H1 (cell line): ENCODE measurements at regions not wholly inside any gene's neighbourhood (a gene's known extent, or its start where the extent isn't known, plus 50 kb on each side); places are given as distances from the start of the nearest gene placed in this dataset.

ENCODE experiments used
- CTCF ChIA-PET: fragments of 300-600 bp; sonication (Branson Sonifier 250); formaldehyde crosslinking; loops from one replicate; lab custom pipeline; 2021; ENCODE audit not compliant: partially characterized antibody; lab: Charles Lee
- POLR2A ChIA-PET: fragments of 300-600 bp; sonication (Branson Sonifier 250); formaldehyde crosslinking; loops from one replicate; lab custom pipeline; 2021; ENCODE audit warnings: inconsistent platforms; ENCODE audit not compliant: partially characterized antibody; lab: Charles Lee
- DNase-seq, 2 experiments: peaks; one replicate each; pipeline versions ENCODE4 v3.0.0 to v3.0.0-alpha.2; 2010 to 2022; ENCODE audit warnings: low spot score in 2 of 2, low read depth in 1 of 2, mixed read lengths in 1 of 2
- FAIRE-seq: peaks from 2 replicates; lab custom pipeline; 2011; peaks lifted over from hg19 to GRCh38; lab: Jason Lieb, UNC
- H2AFZ ChIP-seq: 2 replicates; pipeline ENCODE4 v1.8.1; 2012; ENCODE audit warnings: low read length, inconsistent platforms
- H2AK5ac ChIP-seq: 2 replicates; pipeline ENCODE4 v1.6.1; 2013; ENCODE audit warnings: low read depth, low read length
- H2BK120ac ChIP-seq: replicated peaks from 2 replicates; pipeline ENCODE3; 2013; ENCODE audit warnings: low read depth, low read length, inconsistent platforms
- H2BK12ac ChIP-seq: 2 replicates; pipeline ENCODE4 v1.6.1; 2013; ENCODE audit warnings: low read depth, low read length
- H2BK15ac ChIP-seq: 2 replicates; pipeline ENCODE4 v1.6.1; 2013; ENCODE audit warnings: low read length
- H2BK20ac ChIP-seq: 2 replicates; pipeline ENCODE4 v1.6.1; 2013; ENCODE audit warnings: low read length
- H2BK5ac ChIP-seq: 2 replicates; pipeline ENCODE4 v1.6.1; 2013; ENCODE audit warnings: low read depth, low read length
- H3K14ac ChIP-seq: 2 replicates; pipeline ENCODE4 v1.6.1; 2013; ENCODE audit warnings: inconsistent platforms; ENCODE audit not compliant: insufficient read length
- H3K18ac ChIP-seq: 2 replicates; pipeline ENCODE4 v1.6.1; 2013; ENCODE audit warnings: low read length; ENCODE audit errors: extremely low read depth
- H3K23ac ChIP-seq: 2 replicates; pipeline ENCODE4 v1.6.1; 2013; ENCODE audit warnings: inconsistent platforms; ENCODE audit not compliant: insufficient read length
- H3K23me2 ChIP-seq: 2 replicates; pipeline ENCODE4 v1.6.1; 2013; ENCODE audit warnings: low read depth, low read length
- H3K27ac ChIP-seq: 2 replicates; pipeline ENCODE4 v1.6.1; 2011; ENCODE audit warnings: low read depth, low read length, inconsistent platforms
- H3K27me3 ChIP-seq, 4 experiments: replicated peaks in 1 of 4; 1 replicate in 1 of 4; 2 replicates in 3 of 4; pipeline versions ENCODE4 v1.6.1 to v1.8.1; 2011 to 2013; ENCODE audit warnings: low read length in 3 of 4, mild to moderate bottlenecking in 3 of 4, inconsistent platforms in 2 of 4, mixed read lengths in 2 of 4, moderate library complexity in 1 of 4; ENCODE audit not compliant: control insufficient read depth in 3 of 4, insufficient read depth in 3 of 4; ENCODE audit errors: extremely low read depth in 1 of 4
- H3K36me3 ChIP-seq, 4 experiments: 2 replicates each; pipeline versions ENCODE4 v1.6.1 to v1.8.1; 2011 to 2013; ENCODE audit warnings: mild to moderate bottlenecking in 4 of 4, low read length in 3 of 4, moderate library complexity in 2 of 4, control low read depth in 1 of 4, inconsistent platforms in 1 of 4; ENCODE audit not compliant: insufficient read depth in 4 of 4, control insufficient read depth in 2 of 4
- H3K4ac ChIP-seq: replicated peaks from 2 replicates; pipeline ENCODE3; 2013; ENCODE audit warnings: low read length, low read depth, mixed read lengths, inconsistent platforms; ENCODE audit not compliant: insufficient read length
- H3K4me1 ChIP-seq, 4 experiments: replicated peaks in 1 of 4; 1 replicate in 1 of 4; 2 replicates in 3 of 4; pipeline versions ENCODE4 v1.6.1 to v1.8.1; 2011 to 2013; ENCODE audit warnings: low read length in 3 of 4, inconsistent platforms in 2 of 4, mixed read lengths in 1 of 4; ENCODE audit not compliant: insufficient read depth in 4 of 4, control insufficient read depth in 3 of 4
- H3K4me2 ChIP-seq, 2 experiments: 2 replicates each; pipeline versions ENCODE4 v1.6.1 to v1.8.1; 2011 to 2013; ENCODE audit warnings: low read depth in 2 of 2, low read length in 2 of 2, control low read depth in 1 of 2, inconsistent platforms in 1 of 2, mild to moderate bottlenecking in 1 of 2; ENCODE audit not compliant: insufficient read depth in 1 of 2
- H3K4me3 ChIP-seq, 4 experiments: fragments of 200-600, 300-600 bp in 1 of 4; sonication (generic), shearing (Covaris generic), sonication (Bioruptor Twin) in 1 of 4; 2 replicates each; pipeline versions ENCODE4 v1.5.1 to v1.8.1; 2011 to 2016; ENCODE audit warnings: low read length in 4 of 4, low read depth in 3 of 4, control low read depth in 2 of 4, inconsistent platforms in 2 of 4, mild to moderate bottlenecking in 2 of 4, mixed read lengths in 1 of 4, moderate library complexity in 1 of 4; ENCODE audit not compliant: insufficient read depth in 2 of 4; ENCODE audit errors: extremely low read depth in 1 of 4
- H3K56ac ChIP-seq: replicated peaks from 2 replicates; pipeline ENCODE3; 2013; ENCODE audit warnings: low read depth, mild to moderate bottlenecking, mixed read lengths, low read length, inconsistent platforms; ENCODE audit not compliant: insufficient read length
- H3K79me1 ChIP-seq: 2 replicates; pipeline ENCODE4 v1.6.1; 2013; ENCODE audit warnings: low read depth, low read length, control low read depth
- H3K79me2 ChIP-seq, 2 experiments: 2 replicates each; pipeline versions ENCODE4 v1.6.1 to v1.8.1; 2012 to 2013; ENCODE audit warnings: low read length in 2 of 2, mild to moderate bottlenecking in 2 of 2, inconsistent platforms in 1 of 2; ENCODE audit not compliant: insufficient read depth in 2 of 2, control insufficient read depth in 1 of 2
- H3K9ac ChIP-seq, 4 experiments: replicated peaks in 1 of 4; 1 replicate in 1 of 4; 2 replicates in 3 of 4; pipeline versions ENCODE4 v1.6.1 to v1.8.1; 2011 to 2013; ENCODE audit warnings: low read depth in 3 of 4, low read length in 3 of 4, control low read depth in 2 of 4, mild to moderate bottlenecking in 2 of 4, moderate library complexity in 2 of 4, inconsistent platforms in 1 of 4; ENCODE audit errors: extremely low read depth in 1 of 4
- H3K9me3 ChIP-seq, 2 experiments: 2 replicates each; pipeline versions ENCODE4 v1.6.1 to v1.8.1; 2012 to 2013; ENCODE audit warnings: mild to moderate bottlenecking in 2 of 2, moderate library complexity in 2 of 2, control low read depth in 1 of 2, inconsistent platforms in 1 of 2, low read depth in 1 of 2, low read length in 1 of 2, mixed read lengths in 1 of 2; ENCODE audit not compliant: insufficient read depth in 2 of 2
- H4K20me1 ChIP-seq, 2 experiments: replicated peaks in 1 of 2; 2 replicates each; pipeline versions ENCODE3 to v1.8.1; 2011 to 2013; ENCODE audit warnings: inconsistent platforms in 2 of 2, low read length in 2 of 2, mild to moderate bottlenecking in 1 of 2; ENCODE audit not compliant: insufficient read depth in 2 of 2, control insufficient read depth in 1 of 2
- H4K5ac ChIP-seq: 2 replicates; pipeline ENCODE4 v1.6.1; 2013; ENCODE audit warnings: low read length, low read depth, mixed read lengths, inconsistent platforms; ENCODE audit not compliant: insufficient read length
- H4K8ac ChIP-seq: 2 replicates; pipeline ENCODE4 v1.8.0; 2013; ENCODE audit warnings: mild to moderate bottlenecking, moderate library complexity, low read length, inconsistent platforms; ENCODE audit not compliant: insufficient read depth; ENCODE audit errors: extremely low read depth
- H4K91ac ChIP-seq: replicated peaks from 2 replicates; pipeline ENCODE3; 2013; ENCODE audit warnings: low read length, mixed read lengths, inconsistent platforms; ENCODE audit not compliant: insufficient read length
- ATF2 ChIP-seq: IDR thresholded peaks from 2 replicates; pipeline ENCODE4 v1.6.1; 2012; ENCODE audit warnings: low read length, inconsistent platforms
- BACH1 ChIP-seq: IDR thresholded peaks from 2 replicates; pipeline ENCODE4 v1.6.1; 2012; ENCODE audit warnings: low read length, improper control_type of control experiment
- CHD1 ChIP-seq: IDR thresholded peaks from 2 replicates; pipeline ENCODE4 v1.6.1; 2012; ENCODE audit warnings: low read depth, low read length, improper control_type of control experiment
- RAD21 ChIP-seq, 2 experiments: IDR thresholded peaks in 1 of 2; conservative IDR thresholded peaks in 1 of 2; 2 replicates each; pipeline ENCODE4 v1.6.1; 2011; ENCODE audit warnings: low read depth in 2 of 2, low read length in 2 of 2, improper control_type of control experiment in 1 of 2, inconsistent platforms in 1 of 2, mild to moderate bottlenecking in 1 of 2, moderate library complexity in 1 of 2
- RNF2 ChIP-seq: fragments of 200-900, 300-1000 bp; sonication (generic); IDR thresholded peaks from 2 replicates; pipeline ENCODE4 v1.7.1; 2016; ENCODE audit warnings: borderline replicate concordance, low read depth, mild to moderate bottlenecking, antibody characterized with exemption, low read length; ENCODE audit not compliant: poor library complexity, severe bottlenecking; ENCODE audit errors: missing control alignments
- SIN3A ChIP-seq, 2 experiments: IDR thresholded peaks in 1 of 2; conservative IDR thresholded peaks in 1 of 2; 2 replicates each; pipeline ENCODE4 v1.6.1; 2011 to 2012; ENCODE audit warnings: low read length in 2 of 2, improper control_type of control experiment in 1 of 2, low read depth in 1 of 2, mild to moderate bottlenecking in 1 of 2
- SIRT6 ChIP-seq: IDR thresholded peaks from one replicate; pipeline ENCODE4 v1.7.1; 2012; ENCODE audit warnings: low read length, inconsistent platforms
- SUZ12 ChIP-seq: fragments of 200-600 bp; sonication (generic); IDR thresholded peaks from 2 replicates; pipeline ENCODE4 v1.6.1; 2012; ENCODE audit warnings: mild to moderate bottlenecking, inconsistent platforms, low read length, moderate library complexity, mixed read lengths
- TCF12 ChIP-seq: IDR thresholded peaks from 2 replicates; pipeline ENCODE4 v1.6.1; 2011; ENCODE audit warnings: low read depth, mild to moderate bottlenecking, low read length
- USF2 ChIP-seq: IDR thresholded peaks from 2 replicates; pipeline ENCODE4 v1.6.1; 2011; ENCODE audit warnings: low read length, improper control_type of control experiment
- YY1 ChIP-seq: IDR thresholded peaks from 2 replicates; pipeline ENCODE4 v1.6.1; 2011; ENCODE audit warnings: low read depth, mild to moderate bottlenecking, low read length
- WGBS, 2 experiments: shearing (Covaris generic) in 1 of 2; methylation state at CpG; one replicate each; pipeline versions ENCODE4 v1.1.6 to v1.1.7; 2013 to 2015; ENCODE audit warnings: low lambda C conversion rate in 2 of 2, mixed read lengths in 2 of 2, inconsistent platforms in 1 of 2, low coverage in 1 of 2, missing lambda C conversion rate in 1 of 2; ENCODE audit not compliant: insufficient replicate concordance in 2 of 2, insufficient coverage in 1 of 2, insufficient read length in 1 of 2; ENCODE audit errors: extremely low coverage in 1 of 2, missing lambda C conversion rate in 1 of 2; 5-methylcytosine and 5-hydroxymethylcytosine counted together

- Histone ChIP-seq H3K27ac (no peak overlapping the region), H3K14ac (no peak overlapping the region), H2BK12ac (no peak overlapping the region), H2BK5ac (no peak overlapping the region), H3K4me3 (no peak overlapping the region), H3K23me2 (no peaks in the 10 kb centered on the region), H3K27me3 (no peaks in the 10 kb centered on the region), H3K56ac (no peak overlapping the region), H3K23ac (no peak overlapping the region), H3K4me1 (no peaks in the 10 kb centered on the region), H2AK5ac (no peak overlapping the region), H3K4ac (no peak overlapping the region), H2BK15ac (no peak overlapping the region), H2BK20ac (no peak overlapping the region), H3K36me3 (peaks cover 0 to 2% (median 0%) of the 10 kb centered on the region in 4 experiments; a peak in 1 of 8 replicates), H3K9me3 (peaks cover 20% of the 10 kb centered on the region in 2 experiments), H3K9ac (no peak overlapping the region), H4K20me1 (no peaks in the 10 kb centered on the region), H3K79me2 (no peaks in the 10 kb centered on the region), H2AFZ (no peak overlapping the region), H3K4me2 (no peak overlapping the region), H4K91ac (no peak overlapping the region), H3K79me1 (no peaks in the 10 kb centered on the region), H4K8ac (no peak overlapping the region), H2BK120ac (no peak overlapping the region), H4K5ac (no peak overlapping the region), H3K18ac (no peak overlapping the region)
- FAIRE-seq (no peak), DNase-seq (no peak)
- 100% methylated on average over 2 of the region's 2 CpGs; no CpG with 5 or more reads in 1 of the 2 experiments for WGBS, 2 experiments
- ChIA-PET POLR2A (no interaction called here), CTCF (no interaction called here)
- TF ChIP-seq TCF12 (no peak), RNF2 (no peak), RAD21 (IDR thresholded peaks at IDR 0.05 in 1 of 2, conservative IDR thresholded peaks at IDR 0.05 in 1 of 2; ENCODE audit: low read depth in 2 of 2, low read length in 2 of 2) (no peak), YY1 (no peak), CHD1 (no peak), USF2 (no peak), SIRT6 (no peak), BACH1 (no peak), ATF2 (no peak), SIN3A (conservative IDR thresholded peaks at IDR 0.05 in 1 of 2, IDR thresholded peaks at IDR 0.05 in 1 of 2; ENCODE audit: low read depth in 1 of 2, low read length in 2 of 2) (no peak), SUZ12 (no peak)
Measured at GRCh38 chr2:62284471-62284870, 88.6 kb downstream of the B3GNT2 start.
